ENCODE measurements at regions not wholly inside any gene's neighbourhood (a gene's known extent, or its start where the extent isn't known, plus 50 kb on each side); places are given as distances from the start of the nearest gene placed in this dataset.

GRCh38 chr10:27446091-27446918 is 57.8 kb upstream of the RAB18 start:
- in situ Hi-C loops (cut with HindIII; ENCODE audit: low pct_unique_long_range_greater_than_20kb, low sequenced_read_pairs) (no loop called here), intact Hi-C loops (cut with micrococcal nuclease; ENCODE audit: unreplicated experiment) (loop anchor here (5.0 to 10.0 kb wide), 2 partner anchors 111 to 218 kb away; no protein-coding TSS in a partner anchor)
- ChIA-PET CTCF (no interaction called here), POLR2A (no interaction called here)
- H3K9me3 ChIP-seq (ENCODE audit: control insufficient read depth, insufficient read depth, low read depth, low read length): no peaks in the 10 kb centered on the region
- H3K27ac ChIP-seq (ENCODE audit: low read length): no peak overlapping the region
- no peaks in the 10 kb centered on the region for H3K4me1 ChIP-seq (ENCODE audit: control insufficient read depth, insufficient read depth, low read length)
- BruUV-seq (replicated peaks): no TSS peak
- no peak overlapping the region for H3K4me3 ChIP-seq (ENCODE audit: low read depth in 2 of 2, low read length in 2 of 2)
- peak; percentile 48; the same call in 1 of the 2 replicates for ATAC-seq
- H3K36me3 ChIP-seq (ENCODE audit: control insufficient read depth, insufficient read depth, low read length): no peaks in the 10 kb centered on the region
- no peaks in the 10 kb centered on the region for H3K27me3 ChIP-seq (ENCODE audit: control insufficient read depth, insufficient read depth, low read length)
- TF ChIP-seq SIN3A (IDR thresholded peaks at IDR 0.05; ENCODE audit: borderline replicate concordance, insufficient read depth, low read depth, low read length) (no peak), POLR2AphosphoS5 (IDR thresholded peaks at IDR 0.05; ENCODE audit: low read depth, low read length) (no peak), CTCF (IDR thresholded peaks at IDR 0.05) (peak; percentile 45; the same call in 1 of the 2 replicates), REST (IDR thresholded peaks at IDR 0.05; ENCODE audit: insufficient read depth in 1 of 2, low read depth in 2 of 2, low read length in 1 of 2) (no peak), TCF7L2 (IDR thresholded peaks at IDR 0.05; ENCODE audit: low read depth, low read length) (no peak)
- DNase-seq (ENCODE audit: low read depth, low spot score): no peak

- no peak for ATAC-seq
- no peaks in the 10 kb centered on the region for H3K36me3 ChIP-seq (ENCODE audit: control insufficient read depth, insufficient read depth, low read length)
- H3K27me3 ChIP-seq (ENCODE audit: control insufficient read depth, insufficient read depth, low read length): no peaks in the 10 kb centered on the region
- in situ Hi-C loops (cut with HindIII; ENCODE audit: low pct_unique_long_range_greater_than_20kb, low sequenced_read_pairs): no loop called here
- BruUV-seq (replicated peaks): no TSS peak
- TF ChIP-seq CTCF (IDR thresholded peaks at IDR 0.05) (no peak), REST (IDR thresholded peaks at IDR 0.05; ENCODE audit: insufficient read depth in 1 of 2, low read depth in 2 of 2, low read length in 1 of 2) (no peak), TCF7L2 (IDR thresholded peaks at IDR 0.05; ENCODE audit: low read depth, low read length) (no peak), SIN3A (IDR thresholded peaks at IDR 0.05; ENCODE audit: borderline replicate concordance, insufficient read depth, low read depth, low read length) (no peak), POLR2AphosphoS5 (IDR thresholded peaks at IDR 0.05; ENCODE audit: low read depth, low read length) (no peak)
- H3K4me1 ChIP-seq (ENCODE audit: control insufficient read depth, insufficient read depth, low read length): no peaks in the 10 kb centered on the region
- ChIA-PET POLR2A (no interaction called here), CTCF (interaction anchor here (0.5 kb wide), 1 partner anchor 158 kb away, joined by 3 read pairs; no protein-coding TSS in a partner anchor)
- no peaks in the 10 kb centered on the region for H3K9me3 ChIP-seq (ENCODE audit: control insufficient read depth, insufficient read depth, low read depth, low read length)
- no peak for DNase-seq (ENCODE audit: low read depth, low spot score)
- intact Hi-C loops (cut with micrococcal nuclease; ENCODE audit: unreplicated experiment): loop anchor here (5.0 to 10.0 kb wide), 2 partner anchors 112 to 220 kb away; no protein-coding TSS in a partner anchor
- no peak overlapping the region for H3K4me3 ChIP-seq (ENCODE audit: low read depth in 2 of 2, low read length in 2 of 2)
- no peak overlapping the region for H3K27ac ChIP-seq (ENCODE audit: low read length)
Observed at GRCh38 chr10:27445070-27445469, 59.0 kb upstream of the RAB18 start.
